ES-I3 (cell line): ENCODE measurements at regions not wholly inside any gene's neighbourhood (a gene's known extent, or its start where the extent isn't known, plus 50 kb on each side); places are given as distances from the start of the nearest gene placed in this dataset.
"Not testable (repeated sequence)": the region's sequence is repeated elsewhere in the genome, so short reads cannot be mapped to it uniquely, and the experiment has no call there.

Source experiments
- H3K36me3 ChIP-seq: 2 replicates; pipeline ENCODE4 v1.6.1; 2013; ENCODE audit warnings: mild to moderate bottlenecking, low read length, control low read depth, moderate library complexity; ENCODE audit not compliant: insufficient read depth
- H3K4me1 ChIP-seq: 2 replicates; pipeline ENCODE4 v1.6.1; 2013; ENCODE audit warnings: mild to moderate bottlenecking, control low read depth, low read length; ENCODE audit not compliant: insufficient read depth
- H3K9ac ChIP-seq: 2 replicates; pipeline ENCODE4 v1.6.1; 2013; ENCODE audit warnings: low read depth, mild to moderate bottlenecking, low read length, moderate library complexity
- H3K9me3 ChIP-seq: 2 replicates; pipeline ENCODE4 v1.6.1; 2013; ENCODE audit warnings: mild to moderate bottlenecking, low read length, moderate library complexity; ENCODE audit not compliant: control insufficient read depth, insufficient read depth

DNA sequence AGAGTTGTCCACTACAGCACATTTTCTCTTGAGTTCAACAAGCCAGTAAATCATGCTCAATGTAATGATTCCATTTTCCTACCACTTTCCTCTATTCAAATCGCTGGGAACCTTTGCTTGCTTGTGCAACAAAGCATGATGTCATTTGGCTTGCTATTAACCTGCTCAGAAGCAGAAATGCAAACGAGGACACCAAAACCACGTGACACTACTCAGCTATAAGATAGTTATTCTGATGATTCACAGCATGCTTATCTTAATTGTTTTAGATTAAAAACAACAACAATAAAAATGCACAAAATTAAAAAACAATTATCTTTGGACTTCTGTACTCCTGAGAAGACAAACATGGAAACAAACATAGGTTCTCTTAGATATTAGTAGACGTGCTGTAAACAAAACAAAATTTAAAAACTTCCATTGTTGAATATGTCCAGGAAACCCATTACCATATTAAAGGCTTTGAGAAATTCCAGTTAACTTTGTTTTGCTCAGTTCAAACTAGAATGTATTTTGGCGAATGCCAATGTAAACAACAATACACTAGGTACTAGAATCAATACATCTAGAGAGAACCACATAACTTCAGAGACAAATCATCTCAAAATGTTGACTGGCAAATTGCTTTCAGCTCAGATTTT, 77.5 kb upstream of the KRAS start:
- no peak overlapping the region for H3K9ac ChIP-seq
- no peaks in the 10 kb centered on the region for H3K9me3 ChIP-seq
- H3K36me3 ChIP-seq: no peaks in the 10 kb centered on the region
- H3K4me1 ChIP-seq: peaks cover 15% of the 10 kb centered on the region; the same call in 1 of the 2 replicates

GRCh38 chr12:25327321-25327720, 76.6 kb upstream of the KRAS start:
- Histone ChIP-seq H3K9me3 (no peaks in the 10 kb centered on the region), H3K9ac (no peak overlapping the region), H3K36me3 (no peaks in the 10 kb centered on the region), H3K4me1 (peaks cover 17% of the 10 kb centered on the region; the same call in 1 of the 2 replicates)

GRCh38 chr12:25326326-25326725, 75.6 kb upstream of the KRAS start:
- Histone ChIP-seq H3K9ac (no peak overlapping the region), H3K9me3 (no peaks in the 10 kb centered on the region), H3K36me3 (no peaks in the 10 kb centered on the region), H3K4me1 (peaks cover 17% of the 10 kb centered on the region; the same call in 1 of the 2 replicates)

DNA sequence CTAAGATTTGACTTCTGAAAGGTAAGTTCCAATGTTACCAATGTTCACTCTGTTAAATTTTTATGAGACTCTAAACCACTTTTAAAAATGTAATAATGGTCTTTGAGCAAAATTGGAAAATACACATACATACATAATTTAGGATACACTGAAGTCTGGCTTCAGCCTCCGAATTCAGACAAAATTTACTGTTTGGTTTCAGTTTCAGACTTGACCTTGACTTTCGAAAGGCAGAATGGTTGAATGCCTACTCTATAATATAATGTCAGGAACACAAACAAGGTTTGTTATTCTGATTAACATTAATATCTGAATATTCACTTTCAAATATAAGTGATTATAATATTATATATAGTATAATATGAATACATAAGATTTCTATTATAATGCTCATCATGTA, 74.1 kb upstream of the KRAS start:
- no peaks in the 10 kb centered on the region for H3K9me3 ChIP-seq
- H3K4me1 ChIP-seq: peaks cover 17% of the 10 kb centered on the region; the same call in 1 of the 2 replicates
- no peaks in the 10 kb centered on the region for H3K36me3 ChIP-seq
- H3K9ac ChIP-seq: no peak overlapping the region

- peaks cover 14% of the 10 kb centered on the region; the same call in 1 of the 2 replicates for H3K4me1 ChIP-seq
- no peaks in the 10 kb centered on the region for H3K9me3 ChIP-seq
- no peak overlapping the region for H3K9ac ChIP-seq
- no peaks in the 10 kb centered on the region for H3K36me3 ChIP-seq
Measured at GRCh38 chr12:25323581-25323982, 72.9 kb upstream of the KRAS start.

- peaks cover 10% of the 10 kb centered on the region; the same call in 1 of the 2 replicates for H3K4me1 ChIP-seq
- no peaks in the 10 kb centered on the region for H3K36me3 ChIP-seq
Measured at GRCh38 chr12:25322918-25323531, 72.3 kb upstream of the KRAS start.

DNA sequence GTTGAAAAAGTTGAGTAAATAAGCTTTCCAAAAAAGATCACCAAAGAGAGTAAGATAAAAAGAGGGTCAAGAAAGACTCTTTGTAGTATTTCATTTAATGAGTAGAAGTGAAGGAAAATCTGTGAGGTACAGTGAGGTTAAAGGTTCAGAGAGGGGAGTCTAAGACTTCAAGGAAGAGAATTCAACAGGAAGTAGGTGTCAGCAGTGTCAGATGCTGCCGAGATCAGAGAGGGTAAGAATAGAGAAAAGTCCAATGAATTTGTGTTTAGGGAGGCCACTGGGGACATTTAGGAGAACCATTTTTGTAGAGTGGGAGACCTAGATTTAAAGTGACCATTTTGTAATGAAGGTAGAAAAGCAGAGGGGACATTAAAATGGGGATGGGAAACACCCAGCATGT, 71.6 kb upstream of the KRAS start:
- Histone ChIP-seq H3K9me3 (no peaks in the 10 kb centered on the region), H3K9ac (no peak overlapping the region), H3K36me3 (no peaks in the 10 kb centered on the region), H3K4me1 (0 out of 2 replicates have a peak, but pooled peaks cover 8% of the 10 kb centered on the region)

More at GRCh38 chr12:25322918-25323531, 72.3 kb upstream of the KRAS start:
- H3K9ac ChIP-seq: no peak overlapping the region
- no peaks in the 10 kb centered on the region for H3K9me3 ChIP-seq

DNA sequence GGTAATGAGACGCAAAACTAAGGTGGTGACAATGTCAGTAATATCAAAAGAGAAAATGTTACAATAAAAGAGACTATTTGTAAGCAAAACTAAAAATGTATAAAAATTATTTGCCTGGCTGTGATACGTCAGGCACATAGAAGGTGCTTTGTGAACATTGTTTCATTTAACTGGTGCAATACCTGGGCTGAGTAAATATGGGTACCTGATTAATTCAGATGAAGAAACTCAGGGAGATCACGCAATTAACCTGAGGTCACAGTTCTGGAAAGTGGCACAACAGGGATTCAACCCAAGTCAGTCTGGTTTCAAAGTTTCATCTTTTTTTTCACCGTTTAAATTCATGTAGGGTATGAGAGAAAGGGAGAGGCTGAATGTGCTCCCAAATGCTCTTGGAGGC, 71.0 kb upstream of the KRAS start:
- 0 out of 2 replicates have a peak, but pooled peaks cover 8% of the 10 kb centered on the region for H3K4me1 ChIP-seq

GRCh38 chr12:25320123-25321006, 69.6 kb upstream of the KRAS start:
- 0 out of 2 replicates have a peak, but pooled peaks cover 8% of the 10 kb centered on the region for H3K4me1 ChIP-seq
- no peak overlapping the region for H3K9ac ChIP-seq
- H3K36me3 ChIP-seq: no peaks in the 10 kb centered on the region
- no peaks in the 10 kb centered on the region for H3K9me3 ChIP-seq

More for the DNA sequence above, 71.0 kb upstream of the KRAS start:
- Histone ChIP-seq H3K36me3 (no peaks in the 10 kb centered on the region), H3K9ac (no peak overlapping the region), H3K9me3 (no peaks in the 10 kb centered on the region)

- Histone ChIP-seq H3K36me3 (no peaks in the 10 kb centered on the region), H3K9me3 (no peaks in the 10 kb centered on the region), H3K9ac (no peak overlapping the region), H3K4me1 (0 out of 2 replicates have a peak, but pooled peaks cover 8% of the 10 kb centered on the region)
Measured at GRCh38 chr12:25319233-25319984, 68.7 kb upstream of the KRAS start.

GRCh38 chr12:25317553-25317952, 66.8 kb upstream of the KRAS start:
- no peaks in the 10 kb centered on the region for H3K4me1 ChIP-seq
- no peak overlapping the region for H3K9ac ChIP-seq
- H3K36me3 ChIP-seq: no peaks in the 10 kb centered on the region
- no peaks in the 10 kb centered on the region for H3K9me3 ChIP-seq

- no peaks in the 10 kb centered on the region for H3K9me3 ChIP-seq
- H3K36me3 ChIP-seq: no peaks in the 10 kb centered on the region
- H3K9ac ChIP-seq: no peak overlapping the region
- no peaks in the 10 kb centered on the region for H3K4me1 ChIP-seq
Measured at GRCh38 chr12:25315388-25315787, 64.7 kb upstream of the KRAS start.

GRCh38 chr12:25313266-25313990, 62.7 kb upstream of the KRAS start:
- H3K9ac ChIP-seq, H3K36me3 ChIP-seq, H3K4me1 ChIP-seq, H3K9me3 ChIP-seq: not testable (repeated sequence)
